OCI-LY3 (cell line): ENCODE measurements at regions not wholly inside any gene's neighbourhood (a gene's known extent, or its start where the extent isn't known, plus 50 kb on each side); places are given as distances from the start of the nearest gene placed in this dataset.

Experiments
- H2AFZ ChIP-seq: fragments of 200-600, 300-600 bp; shearing (Covaris generic); 2 replicates; pipeline ENCODE4 v1.6.0; 2014; ENCODE audit warnings: antibody characterized with exemption, low read depth, low read length
- H3K27ac ChIP-seq: fragments of 200-600, 300-600 bp; sonication (generic); 2 replicates; pipeline ENCODE4 v1.5.1; 2014; ENCODE audit warnings: mild to moderate bottlenecking, low read length, moderate library complexity, mixed read lengths
- H3K27me3 ChIP-seq: fragments of 200-600, 300-600 bp; sonication (generic); 2 replicates; pipeline ENCODE4 v1.6.1; 2014; ENCODE audit warnings: low read depth, low read length, mixed read lengths
- H3K36me3 ChIP-seq: fragments of 200-600, 300-600 bp; sonication (generic); replicated peaks from 2 replicates; pipeline ENCODE3; 2014; ENCODE audit warnings: low read depth, low read length, mixed read lengths
- H3K4me1 ChIP-seq: fragments of 300-600, 200-600 bp; sonication (generic); 2 replicates; pipeline ENCODE4 v1.6.1; 2014; ENCODE audit warnings: low read length, mixed read lengths
- H3K4me2 ChIP-seq: fragments of 200-600, 300-600 bp; sonication (generic); 2 replicates; pipeline ENCODE4 v1.6.1; 2014; ENCODE audit warnings: low read length, mixed read lengths
- H3K4me3 ChIP-seq: fragments of 300-600, 200-600 bp; sonication (generic); 2 replicates; pipeline ENCODE4 v1.5.1; 2014; ENCODE audit warnings: antibody characterized with exemption, mild to moderate bottlenecking, low read length, moderate library complexity
- H3K79me2 ChIP-seq: fragments of 300-600, 200-600 bp; shearing (Covaris generic); 2 replicates; pipeline ENCODE4 v1.6.1; 2014; ENCODE audit warnings: mild to moderate bottlenecking, low read length, mixed read lengths
- H3K9ac ChIP-seq: fragments of 300-600, 200-600 bp; shearing (Covaris generic); 2 replicates; pipeline ENCODE4 v1.6.0; 2014; ENCODE audit warnings: mild to moderate bottlenecking, low read length, moderate library complexity
- H3K9me3 ChIP-seq: fragments of 200-600, 300-600 bp; shearing (Covaris generic); 2 replicates; pipeline ENCODE4 v1.6.1; 2014; ENCODE audit warnings: low read length, mixed read lengths; ENCODE audit not compliant: insufficient read depth
- H4K20me1 ChIP-seq: fragments of 200-600, 300-600 bp; sonication (generic); 2 replicates; pipeline ENCODE4 v1.6.1; 2016; ENCODE audit warnings: low read length, mixed read lengths; ENCODE audit not compliant: insufficient read depth
- CTCF ChIP-seq: fragments of 200-600, 300-600 bp; sonication (generic); IDR thresholded peaks from 2 replicates; pipeline ENCODE4 v1.5.1; 2014; ENCODE audit warnings: antibody characterized with exemption, low read length, low read depth
- EZH2phosphoT487 ChIP-seq: fragments of 200-600 bp; shearing (Covaris generic); IDR thresholded peaks from 2 replicates; pipeline ENCODE4 v1.6.1; 2018; ENCODE audit warnings: antibody characterized with exemption, mixed run types, low read depth

- no peak for TF ChIP-seq EZH2phosphoT487
- no peak for TF ChIP-seq CTCF
- no peak overlapping the region for H3K9ac ChIP-seq
These were observed 1227.2 kb upstream of the WWC1 start for GRCh38 chr5:167064198-167064776.

GRCh38 chr5:167065794-167066193, 1225.7 kb upstream of the WWC1 start:
- no peak overlapping the region for H3K4me2 ChIP-seq
- no peaks in the 10 kb centered on the region for H3K9me3 ChIP-seq
- no peaks in the 10 kb centered on the region for H3K27me3 ChIP-seq
- H2AFZ ChIP-seq = no peak overlapping the region
- H3K4me3 ChIP-seq = no peak overlapping the region
- no peaks in the 10 kb centered on the region for H3K36me3 ChIP-seq
- no peak overlapping the region for H3K27ac ChIP-seq
- TF ChIP-seq CTCF (no peak), EZH2phosphoT487 (no peak)
- no peak overlapping the region for H3K9ac ChIP-seq
- H3K4me1 ChIP-seq = no peaks in the 10 kb centered on the region
- H4K20me1 ChIP-seq = no peaks in the 10 kb centered on the region
- H3K79me2 ChIP-seq = no peaks in the 10 kb centered on the region

More at GRCh38 chr5:167064198-167064776, 1227.2 kb upstream of the WWC1 start:
- Histone ChIP-seq H4K20me1 (no peaks in the 10 kb centered on the region), H3K79me2 (no peaks in the 10 kb centered on the region), H3K4me1 (no peaks in the 10 kb centered on the region), H2AFZ (no peak overlapping the region), H3K27ac (no peak overlapping the region), H3K36me3 (no peaks in the 10 kb centered on the region), H3K4me2 (no peak overlapping the region), H3K9me3 (no peaks in the 10 kb centered on the region), H3K27me3 (no peaks in the 10 kb centered on the region), H3K4me3 (no peak overlapping the region)

GRCh38 chr5:167071981-167072610, 1219.3 kb upstream of the WWC1 start:
- Histone ChIP-seq H3K79me2 (no peaks in the 10 kb centered on the region), H3K27me3 (no peaks in the 10 kb centered on the region), H3K9me3 (no peaks in the 10 kb centered on the region), H3K36me3 (no peaks in the 10 kb centered on the region), H2AFZ (no peak overlapping the region), H3K27ac (no peak overlapping the region), H3K9ac (no peak overlapping the region), H3K4me2 (no peak overlapping the region), H3K4me3 (no peak overlapping the region), H4K20me1 (no peaks in the 10 kb centered on the region), H3K4me1 (no peaks in the 10 kb centered on the region)
- TF ChIP-seq CTCF (no peak), EZH2phosphoT487 (no peak)

- no peaks in the 10 kb centered on the region for H3K36me3 ChIP-seq
- no peak overlapping the region for H2AFZ ChIP-seq
- H4K20me1 ChIP-seq = no peaks in the 10 kb centered on the region
- no peaks in the 10 kb centered on the region for H3K27me3 ChIP-seq
- H3K9ac ChIP-seq = no peak overlapping the region
- no peaks in the 10 kb centered on the region for H3K4me1 ChIP-seq
- no peak overlapping the region for H3K27ac ChIP-seq
- TF ChIP-seq EZH2phosphoT487 (no peak), CTCF (no peak)
- H3K79me2 ChIP-seq = no peaks in the 10 kb centered on the region
- H3K4me3 ChIP-seq = no peak overlapping the region
- no peaks in the 10 kb centered on the region for H3K9me3 ChIP-seq
- no peak overlapping the region for H3K4me2 ChIP-seq
These were observed 1209.9 kb upstream of the WWC1 start for GRCh38 chr5:167081561-167081960.
